Suprapubic skin (tissue), 4 donors: ENCODE measurements at regions not wholly inside any gene's neighbourhood (a gene's known extent, or its start where the extent isn't known, plus 50 kb on each side); places are given as distances from the start of the nearest gene placed in this dataset.

Experiments used
- EP300 ChIP-seq: sonication (generic); formaldehyde crosslinking; IDR thresholded peaks from one replicate; pipeline ENCODE4 v1.6.1; 2017; ENCODE audit warnings: antibody characterized with exemption
- POLR2A ChIP-seq, 2 donors: fragments of 450-650 bp; IDR thresholded peaks; one replicate each; pipeline ENCODE4 v1.6.1; 2017; ENCODE audit warnings: antibody characterized with exemption in 2 of 2, mild to moderate bottlenecking in 2 of 2, moderate library complexity in 2 of 2
- POLR2AphosphoS5 ChIP-seq, 3 donors: sonication (generic); formaldehyde crosslinking; IDR thresholded peaks; one replicate each; pipeline ENCODE4 v1.6.1; 2017; ENCODE audit warnings: antibody characterized with exemption in 3 of 3
- TF ChIP-seq, protein P1 (sequence below), 2 donors: fragments of 200-600 bp in 1 of 2; fragments of 450-650 bp in 1 of 2; sonication (generic) in 1 of 2; IDR thresholded peaks; one replicate each; pipeline ENCODE4 v1.5.1; 2016 to 2019; ENCODE audit warnings: antibody characterized with exemption in 2 of 2, mild to moderate bottlenecking in 1 of 2, moderate library complexity in 1 of 2

DNA sequence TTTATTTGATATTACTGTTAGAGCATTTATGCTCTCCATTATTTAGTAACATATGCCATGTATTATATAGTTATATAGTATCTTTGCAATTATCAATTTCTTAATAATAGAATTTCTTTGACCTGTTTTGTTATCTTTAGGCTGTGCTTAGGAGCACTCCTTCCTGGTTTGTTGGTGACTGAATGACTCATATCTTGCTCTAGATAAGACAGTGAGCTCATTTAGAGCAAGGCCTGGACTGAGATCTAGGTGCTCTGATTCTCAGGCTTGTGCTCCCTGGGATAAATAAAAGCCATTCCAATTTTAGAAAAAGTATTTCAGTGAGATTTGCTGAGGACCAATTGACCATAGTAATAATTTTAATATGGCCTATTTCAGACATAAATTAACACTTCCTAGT is 951.2 kb downstream of the FLRT2 start:
- TF ChIP-seq, protein P1, sequence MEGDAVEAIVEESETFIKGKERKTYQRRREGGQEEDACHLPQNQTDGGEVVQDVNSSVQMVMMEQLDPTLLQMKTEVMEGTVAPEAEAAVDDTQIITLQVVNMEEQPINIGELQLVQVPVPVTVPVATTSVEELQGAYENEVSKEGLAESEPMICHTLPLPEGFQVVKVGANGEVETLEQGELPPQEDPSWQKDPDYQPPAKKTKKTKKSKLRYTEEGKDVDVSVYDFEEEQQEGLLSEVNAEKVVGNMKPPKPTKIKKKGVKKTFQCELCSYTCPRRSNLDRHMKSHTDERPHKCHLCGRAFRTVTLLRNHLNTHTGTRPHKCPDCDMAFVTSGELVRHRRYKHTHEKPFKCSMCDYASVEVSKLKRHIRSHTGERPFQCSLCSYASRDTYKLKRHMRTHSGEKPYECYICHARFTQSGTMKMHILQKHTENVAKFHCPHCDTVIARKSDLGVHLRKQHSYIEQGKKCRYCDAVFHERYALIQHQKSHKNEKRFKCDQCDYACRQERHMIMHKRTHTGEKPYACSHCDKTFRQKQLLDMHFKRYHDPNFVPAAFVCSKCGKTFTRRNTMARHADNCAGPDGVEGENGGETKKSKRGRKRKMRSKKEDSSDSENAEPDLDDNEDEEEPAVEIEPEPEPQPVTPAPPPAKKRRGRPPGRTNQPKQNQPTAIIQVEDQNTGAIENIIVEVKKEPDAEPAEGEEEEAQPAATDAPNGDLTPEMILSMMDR (IDR thresholded peaks at IDR 0.05): no peak
- TF ChIP-seq POLR2AphosphoS5 (IDR thresholded peaks at IDR 0.05): no peak
- TF ChIP-seq EP300: no peak
- no peak for TF ChIP-seq POLR2A (IDR thresholded peaks at IDR 0.05)
